WTC11 (cell line): ENCODE measurements at regions not wholly inside any gene's neighbourhood (a gene's known extent, or its start where the extent isn't known, plus 50 kb on each side); places are given as distances from the start of the nearest gene placed in this dataset.

Experiments
- ATAC-seq: fragments of 200-7000 bp; cut with Tn5 transposase; 2 replicates; pipeline ENCODE4 v1.10.0; 2021; ENCODE audit warnings: mild to moderate bottlenecking, moderate library complexity
- CTCF ChIA-PET: fragments of 300-600 bp; sonication (Branson Sonifier 250); formaldehyde crosslinking; loops from one replicate; lab custom pipeline; 2021; ENCODE audit warnings: antibody characterized with exemption; lab: Charles Lee
- POLR2A ChIA-PET: fragments of 350-600 bp; sonication (Branson Sonifier 250); formaldehyde crosslinking; loops from one replicate; lab custom pipeline; 2021; ENCODE audit warnings: antibody characterized with exemption; lab: Charles Lee
- DNase-seq: peaks from one replicate; pipeline ENCODE4 v3.0.0; 2021; ENCODE audit warnings: low spot score
- H3K27ac Mint-ChIP-seq: 2 replicates; pipeline ENCODE4 v1.8.0; 2021; ENCODE audit warnings: mixed read lengths
- H3K27me3 Mint-ChIP-seq: 2 replicates; pipeline ENCODE4 v1.8.0; 2021; ENCODE audit warnings: low read depth, mild to moderate bottlenecking, moderate library complexity, mixed read lengths
- H3K36me3 Mint-ChIP-seq: 2 replicates; pipeline ENCODE4 v1.8.0; 2021; ENCODE audit warnings: mixed read lengths
- H3K4me1 Mint-ChIP-seq: 2 replicates; pipeline ENCODE4 v1.8.0; 2022; ENCODE audit warnings: mixed read lengths
- H3K4me3 Mint-ChIP-seq: 2 replicates; pipeline ENCODE4 v1.8.0; 2021; ENCODE audit warnings: mild to moderate bottlenecking, moderate library complexity, mixed read lengths
- H3K9me3 Mint-ChIP-seq: 2 replicates; pipeline ENCODE4 v1.8.0; 2021; ENCODE audit warnings: mixed read lengths
- ELF4 ChIP-seq: sonication (generic); formaldehyde crosslinking; IDR thresholded peaks from 2 replicates; pipeline ENCODE4 v1.8.1; 2022; ENCODE audit warnings: low read depth, mild to moderate bottlenecking, moderate library complexity, missing genetic modification reagents
- ESRRA ChIP-seq: sonication (generic); formaldehyde crosslinking; IDR thresholded peaks from 2 replicates; pipeline ENCODE4 v1.8.1; 2022; ENCODE audit warnings: mild to moderate bottlenecking, missing genetic modification reagents, borderline replicate concordance
- ETV6 ChIP-seq: sonication (generic); formaldehyde crosslinking; IDR thresholded peaks from 2 replicates; pipeline ENCODE4 v1.8.1; 2022; ENCODE audit warnings: mild to moderate bottlenecking, missing genetic modification reagents
- FOXJ3 ChIP-seq: sonication (generic); formaldehyde crosslinking; IDR thresholded peaks from 2 replicates; pipeline ENCODE4 v1.9.0; 2021; ENCODE audit warnings: missing genetic modification reagents, mild to moderate bottlenecking, borderline replicate concordance
- GTF2I ChIP-seq: fragments of 250-450 bp; sonication (Bioruptor Pico); conservative IDR thresholded peaks from 2 replicates; pipeline ENCODE4 v1.4.0; 2021; ENCODE audit warnings: mild to moderate bottlenecking
- KAT7 ChIP-seq: sonication (generic); formaldehyde crosslinking; IDR thresholded peaks from 2 replicates; pipeline ENCODE4 v1.8.1; 2023; ENCODE audit warnings: missing genetic modification reagents, mild to moderate bottlenecking, borderline replicate concordance
- NFATC4 ChIP-seq: fragments of 250-450 bp; sonication (Bioruptor Pico); IDR thresholded peaks from 2 replicates; pipeline ENCODE4 v1.9.0; 2021; ENCODE audit warnings: mild to moderate bottlenecking
- RELA ChIP-seq: sonication (generic); formaldehyde crosslinking; IDR thresholded peaks from 2 replicates; pipeline ENCODE4 v1.8.1; 2022; ENCODE audit warnings: missing genetic modification reagents, mild to moderate bottlenecking, borderline replicate concordance
- RORB ChIP-seq: fragments of 250-450 bp; sonication (Bioruptor Pico); IDR thresholded peaks from 2 replicates; pipeline ENCODE4 v1.9.0; 2021; ENCODE audit warnings: mild to moderate bottlenecking
- STAT6 ChIP-seq: sonication (generic); formaldehyde crosslinking; conservative IDR thresholded peaks from 2 replicates; pipeline ENCODE4 v1.8.1; 2023; ENCODE audit warnings: mild to moderate bottlenecking, low read depth, missing genetic modification reagents, moderate library complexity
- TEAD1 ChIP-seq: sonication (generic); formaldehyde crosslinking; IDR thresholded peaks from 2 replicates; pipeline ENCODE4 v1.8.0; 2022; ENCODE audit warnings: mild to moderate bottlenecking, missing genetic modification reagents
- TP53 ChIP-seq: sonication (generic); formaldehyde crosslinking; IDR thresholded peaks from 2 replicates; pipeline ENCODE4 v1.8.1; 2023; ENCODE audit warnings: mild to moderate bottlenecking, missing genetic modification reagents
- USF2 ChIP-seq: sonication (generic); formaldehyde crosslinking; IDR thresholded peaks from 2 replicates; pipeline ENCODE4 v1.8.1; 2023; ENCODE audit warnings: mild to moderate bottlenecking, missing genetic modification reagents, moderate library complexity
- ZMAT4 ChIP-seq: fragments of 250-450 bp; sonication (Bioruptor Pico); IDR thresholded peaks from 2 replicates; pipeline ENCODE4 v1.9.0; 2021; ENCODE audit warnings: mild to moderate bottlenecking
- ZNF281 ChIP-seq: sonication (generic); formaldehyde crosslinking; IDR thresholded peaks from 2 replicates; pipeline ENCODE4 v1.8.0; 2023; ENCODE audit warnings: mild to moderate bottlenecking, missing genetic modification reagents
- TF ChIP-seq, protein P1 (sequence below): fragments of 250-450 bp; sonication (Bioruptor Pico); conservative IDR thresholded peaks from 2 replicates; pipeline ENCODE4 v1.9.0; 2021; ENCODE audit warnings: mild to moderate bottlenecking

DNA sequence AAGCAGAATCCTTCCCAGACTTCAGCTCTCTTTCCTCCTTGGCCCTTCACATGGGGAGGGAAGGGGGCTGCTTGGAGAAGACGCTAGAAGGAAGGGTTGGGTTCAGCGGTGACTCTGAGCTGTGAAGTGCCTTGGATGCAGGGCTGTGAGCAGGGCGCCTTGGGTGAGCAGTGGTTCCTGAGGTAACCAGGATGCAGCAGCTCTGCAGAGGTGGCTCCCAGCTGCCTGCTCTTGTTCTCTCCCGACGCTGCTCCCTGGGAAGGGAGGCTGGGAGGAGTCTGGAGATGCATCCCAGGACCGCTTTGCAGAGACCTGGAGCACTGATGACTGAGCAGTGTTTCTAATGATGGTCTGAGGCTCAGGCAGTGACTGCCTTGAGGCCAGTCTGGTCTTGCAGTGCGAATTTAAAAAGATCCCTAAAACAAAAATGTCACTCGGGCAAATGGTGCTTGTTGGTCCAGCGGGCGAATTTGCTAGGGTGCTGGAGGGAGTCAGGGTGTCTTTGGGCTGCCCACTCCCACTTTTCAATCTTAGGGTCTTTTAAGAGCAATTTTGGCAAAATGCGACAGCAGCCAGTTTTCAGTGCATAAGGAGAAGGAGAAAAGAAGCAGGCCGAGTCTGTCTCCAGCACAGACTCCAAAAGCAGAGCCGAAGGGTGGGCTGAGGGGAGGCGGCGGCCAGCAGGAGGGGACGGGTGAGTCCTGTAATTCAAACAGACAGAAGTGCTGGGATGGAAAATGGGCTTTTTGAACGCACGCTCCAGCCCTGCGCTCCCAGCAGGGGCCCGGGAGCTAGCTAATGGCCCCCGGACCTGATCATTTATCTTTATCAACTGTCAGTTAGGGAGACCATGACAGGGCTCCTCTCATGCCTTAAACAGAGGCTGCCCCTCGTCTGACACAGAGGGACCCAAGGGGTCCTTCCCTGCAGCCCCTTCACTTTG is 191.2 kb upstream of the SHH start:
- CTCF ChIA-PET, result no interaction called here
- no peak for DNase-seq

More for the DNA sequence above, 191.2 kb upstream of the SHH start:
- TF ChIP-seq TEAD1, result no peak
- TF ChIP-seq RORB (CRISPR knock-in tag), result no peak
- no peak for TF ChIP-seq ZMAT4 (CRISPR knock-in tag)
- no peak for TF ChIP-seq ZNF281 (CRISPR knock-in tag)
- TF ChIP-seq ELF4 (CRISPR knock-in tag), result no peak
- no peak for TF ChIP-seq RELA
- TF ChIP-seq STAT6 (CRISPR knock-in tag), result no peak
- no peak for TF ChIP-seq USF2
- no peak for TF ChIP-seq ESRRA (CRISPR knock-in tag)
- no peak for TF ChIP-seq GTF2I
- no peak for TF ChIP-seq KAT7
- no peak for TF ChIP-seq TP53 (CRISPR knock-in tag)
- TF ChIP-seq ETV6 (CRISPR knock-in tag), result no peak
- no peak for TF ChIP-seq FOXJ3 (CRISPR knock-in tag)
- TF ChIP-seq, protein P1, sequence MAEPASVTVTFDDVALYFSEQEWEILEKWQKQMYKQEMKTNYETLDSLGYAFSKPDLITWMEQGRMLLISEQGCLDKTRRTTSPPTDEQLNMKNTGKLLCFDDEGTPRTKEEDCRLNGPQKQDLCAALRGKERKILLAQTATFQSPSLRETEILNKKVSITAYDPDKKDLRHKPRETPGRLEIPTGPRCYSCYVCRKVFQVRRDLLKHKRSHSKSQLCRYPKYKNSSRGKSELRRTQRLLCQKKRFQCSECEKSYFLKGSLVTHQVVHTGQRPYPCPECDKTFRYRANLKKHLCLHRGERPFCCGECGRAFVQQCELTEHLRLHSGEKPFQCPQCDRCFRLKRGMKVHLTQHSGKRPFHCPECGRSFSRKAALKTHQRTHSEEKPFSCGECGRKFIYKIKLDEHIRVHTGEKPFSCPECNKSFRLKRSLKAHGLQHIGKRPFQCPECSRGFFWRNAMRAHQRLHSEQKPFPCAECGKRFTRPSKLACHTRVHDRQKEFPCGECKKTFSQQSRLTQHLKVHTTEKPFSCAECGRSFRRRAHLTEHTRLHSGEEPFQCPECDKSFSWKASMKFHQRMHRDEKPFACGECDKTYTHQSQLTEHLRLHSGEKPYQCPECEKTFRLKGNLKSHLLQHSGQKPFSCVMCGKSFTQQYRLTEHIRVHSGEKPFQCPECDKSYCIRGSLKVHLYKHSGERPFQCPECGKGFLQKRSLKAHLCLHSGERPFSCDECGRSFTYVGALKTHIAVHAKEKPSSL (CRISPR knock-in tag), result no peak
- no peak for TF ChIP-seq NFATC4
- Mint-ChIP-seq H3K27me3 (peaks cover 3% of the 10 kb centered on the region), H3K27ac (no peak overlapping the region), H3K9me3 (peaks cover 36% of the 10 kb centered on the region), H3K4me3 (no peak overlapping the region), H3K36me3 (peaks cover 30% of the 10 kb centered on the region), H3K4me1 (no peaks in the 10 kb centered on the region)
- ATAC-seq, result no peak
- POLR2A ChIA-PET, result no interaction called here
